ENCODE measurements at regions not wholly inside any gene's neighbourhood (a gene's known extent, or its start where the extent isn't known, plus 50 kb on each side); places are given as distances from the start of the nearest gene placed in this dataset.
A peak's percentile ranks its signal among the peaks of the same experiment; 100 is the strongest.

DNA sequence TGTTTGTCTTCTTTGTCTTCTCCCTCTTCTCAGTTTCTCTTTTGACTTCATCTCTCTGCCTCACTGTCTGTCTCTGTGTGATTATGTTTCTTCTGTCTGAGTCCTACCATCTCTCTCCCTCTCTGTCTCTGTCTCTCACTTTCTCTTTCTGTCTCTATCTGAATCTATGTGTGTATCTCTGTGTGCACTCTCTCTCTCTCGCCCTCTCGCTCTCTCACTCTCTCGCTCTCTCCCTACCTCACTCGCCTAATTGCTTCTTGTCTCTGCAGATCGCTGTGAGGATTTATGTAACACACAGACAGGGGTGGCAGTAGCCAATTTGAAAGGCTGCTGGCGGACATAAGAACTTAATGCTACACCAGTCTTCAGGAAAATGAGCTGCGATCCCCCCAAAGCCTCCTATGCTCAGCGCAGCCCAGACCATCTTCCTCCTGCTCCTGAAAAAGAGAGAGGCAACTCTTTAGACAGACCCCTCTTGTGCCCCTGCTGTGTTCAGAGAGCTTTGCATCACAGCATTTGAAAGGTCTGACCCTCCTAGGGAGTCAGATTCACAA lies 140.9 kb downstream of the CCT6B start:
- H3K9me3 Mint-ChIP-seq = peaks cover 0 to 5% (median 0%) of the 10 kb centered on the region in 8 donors
- intact Hi-C loops (cut with micrococcal nuclease) = no loop called here
- POLR2A ChIA-PET (ENCODE audit: partially characterized antibody) = no interaction called here
- no peaks in the 10 kb centered on the region for H3K4me1 ChIP-seq (ENCODE audit: insufficient read depth, low read length)
- peaks cover 3 to 11% of the 10 kb centered on the region in 2 donors for H3K27me3 Mint-ChIP-seq
- DNase-seq = no peak
- H3K36me3 ChIP-seq (ENCODE audit: insufficient read depth, low read length) = no peaks in the 10 kb centered on the region
- CTCF ChIA-PET (ENCODE audit: partially characterized antibody) = no interaction called here
- no peak overlapping the region for H3K4me3 ChIP-seq (ENCODE audit: low read length in 2 of 2)
- no peaks in the 10 kb centered on the region for H3K9me3 ChIP-seq (ENCODE audit: control insufficient read depth in 1 of 2, low read length in 2 of 2)
- peak overlapping the region in 1 of 8 donors; percentile 23 for H3K4me3 Mint-ChIP-seq
- peaks cover 0 to 7% (median 6%) of the 10 kb centered on the region in 4 donors for H3K4me1 Mint-ChIP-seq
- no peak overlapping the region for H3K27ac ChIP-seq (ENCODE audit: low read depth, low read length)
- no peaks in the 10 kb centered on the region for H3K27me3 ChIP-seq (ENCODE audit: insufficient read depth, low read length)
- peak overlapping the region in 2 of 7 donors; percentile 1 to 15 for H3K27ac Mint-ChIP-seq
- no peaks in the 10 kb centered on the region for H3K36me3 Mint-ChIP-seq

DNA sequence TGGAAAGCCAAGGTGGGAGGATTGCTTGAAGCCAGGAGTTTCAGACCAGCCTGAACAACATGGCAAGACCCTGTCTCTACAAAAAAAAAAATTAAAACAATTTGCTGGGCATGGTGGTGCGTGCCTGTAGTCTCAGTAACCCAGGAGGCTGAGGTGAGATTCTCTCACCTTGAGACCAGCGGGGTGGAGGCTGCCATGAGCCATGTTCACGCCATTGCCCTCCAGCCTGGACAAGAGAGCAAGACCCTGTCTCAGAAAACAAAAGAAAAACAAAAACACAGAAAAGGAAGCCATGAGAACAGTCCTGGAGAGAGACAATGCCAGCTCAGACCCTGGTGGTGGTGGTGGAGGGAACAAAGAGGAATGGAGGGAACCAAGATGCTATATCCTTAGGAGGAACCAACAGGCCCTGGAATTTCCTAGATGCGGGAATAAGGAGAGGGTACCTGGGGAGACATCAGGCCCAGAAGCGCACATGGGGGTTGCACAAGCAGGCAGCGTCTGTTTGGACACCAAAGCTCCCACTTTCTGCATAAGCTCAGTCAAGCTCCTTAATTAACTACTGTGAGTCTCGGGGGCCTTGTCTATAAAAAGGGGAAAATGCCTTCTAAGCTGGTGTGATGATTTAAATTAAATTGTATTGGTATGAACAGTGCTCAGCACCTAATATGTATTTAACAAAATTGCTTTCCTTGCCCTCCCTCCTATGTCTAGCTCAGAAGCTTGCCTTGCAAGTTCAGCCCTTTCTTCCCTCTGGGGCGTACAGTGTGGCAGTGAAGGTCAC lies 143.8 kb downstream of the CCT6B start:
- Mint-ChIP-seq H3K4me3 (no peak overlapping the region), H3K36me3 (no peaks in the 10 kb centered on the region), H3K27ac (peak overlapping the region in 1 of 7 donors; percentile 47), H3K4me1 (peaks cover 0 to 7% (median 6%) of the 10 kb centered on the region in 4 donors), H3K9me3 (no peaks in the 10 kb centered on the region), H3K27me3 (peaks cover 3 to 7% of the 10 kb centered on the region in 2 donors)
- H3K27ac ChIP-seq (ENCODE audit: low read depth, low read length) = no peak overlapping the region
- H3K36me3 ChIP-seq (ENCODE audit: insufficient read depth, low read length) = no peaks in the 10 kb centered on the region
- H3K4me3 ChIP-seq (ENCODE audit: low read length in 2 of 2) = no peak overlapping the region
- H3K4me1 ChIP-seq (ENCODE audit: insufficient read depth, low read length) = no peaks in the 10 kb centered on the region
- no peaks in the 10 kb centered on the region for H3K9me3 ChIP-seq (ENCODE audit: control insufficient read depth in 1 of 2, low read length in 2 of 2)
- CTCF ChIA-PET (ENCODE audit: partially characterized antibody) = no interaction called here
- intact Hi-C loops (cut with micrococcal nuclease) = no loop called here
- no peak for DNase-seq
- no peaks in the 10 kb centered on the region for H3K27me3 ChIP-seq (ENCODE audit: insufficient read depth, low read length)
- POLR2A ChIA-PET (ENCODE audit: partially characterized antibody) = no interaction called here

DNA sequence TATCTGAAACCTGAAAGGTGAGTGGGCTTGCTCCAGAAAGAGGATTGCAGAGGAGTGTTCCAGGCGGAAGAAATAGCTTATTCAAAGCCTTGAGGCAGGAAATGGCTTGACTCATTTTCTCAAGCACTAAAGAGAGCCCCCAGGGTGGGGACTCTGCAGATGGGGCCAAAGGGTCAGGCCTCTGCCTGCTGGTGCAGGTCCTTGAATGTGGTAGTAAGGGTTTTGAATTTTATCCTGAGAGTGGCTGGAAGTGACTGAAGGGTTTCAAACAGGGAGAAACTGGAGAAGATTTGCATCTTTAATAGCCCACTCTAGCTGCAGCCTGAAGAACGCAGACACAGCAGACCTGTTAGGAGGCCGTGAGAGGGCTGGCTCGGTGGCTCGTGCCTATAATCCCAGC lies 144.4 kb downstream of the CCT6B start:
- intact Hi-C loops (cut with micrococcal nuclease) = no loop called here
- Mint-ChIP-seq H3K27ac (no peak overlapping the region), H3K9me3 (no peaks in the 10 kb centered on the region), H3K4me1 (peaks cover 0 to 7% (median 6%) of the 10 kb centered on the region in 4 donors), H3K36me3 (no peaks in the 10 kb centered on the region), H3K4me3 (no peak overlapping the region), H3K27me3 (peaks cover 3 to 7% of the 10 kb centered on the region in 2 donors)
- H3K4me3 ChIP-seq (ENCODE audit: low read length in 2 of 2) = no peak overlapping the region
- ChIA-PET POLR2A (ENCODE audit: partially characterized antibody) (no interaction called here), CTCF (ENCODE audit: partially characterized antibody) (no interaction called here)
- no peak for DNase-seq
- no peaks in the 10 kb centered on the region for H3K9me3 ChIP-seq (ENCODE audit: control insufficient read depth in 1 of 2, low read length in 2 of 2)
- no peaks in the 10 kb centered on the region for H3K27me3 ChIP-seq (ENCODE audit: insufficient read depth, low read length)
- H3K4me1 ChIP-seq (ENCODE audit: insufficient read depth, low read length) = no peaks in the 10 kb centered on the region
- no peaks in the 10 kb centered on the region for H3K36me3 ChIP-seq (ENCODE audit: insufficient read depth, low read length)
- no peak overlapping the region for H3K27ac ChIP-seq (ENCODE audit: low read depth, low read length)

DNA sequence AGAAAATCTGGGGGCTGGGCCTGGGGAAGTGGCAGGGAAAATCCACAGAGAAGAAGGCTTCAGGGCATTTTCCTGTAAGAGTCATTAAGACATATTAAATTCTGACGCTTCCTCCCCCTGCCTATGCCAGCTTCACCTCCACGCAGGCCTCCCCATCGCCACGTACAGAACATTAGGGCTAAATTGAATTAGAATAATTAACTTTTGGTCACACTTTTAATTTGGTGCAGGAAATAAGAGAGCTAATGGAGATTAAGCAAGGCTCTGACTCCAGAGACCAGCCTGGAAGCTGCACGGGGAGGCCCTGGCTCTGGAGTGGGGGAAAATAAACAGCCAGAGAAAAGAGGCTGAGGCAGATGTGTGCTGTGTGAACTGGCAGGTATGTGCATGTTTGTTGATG lies 148.0 kb downstream of the CCT6B start:
- no peaks in the 10 kb centered on the region for H3K9me3 ChIP-seq (ENCODE audit: control insufficient read depth in 1 of 2, low read length in 2 of 2)
- H3K36me3 ChIP-seq (ENCODE audit: insufficient read depth, low read length) = no peaks in the 10 kb centered on the region
- H3K27me3 ChIP-seq (ENCODE audit: insufficient read depth, low read length) = no peaks in the 10 kb centered on the region
- Mint-ChIP-seq H3K36me3 (no peaks in the 10 kb centered on the region), H3K27me3 (peaks cover 0 to 5% of the 10 kb centered on the region in 2 donors), H3K27ac (no peak overlapping the region), H3K4me1 (no peaks in the 10 kb centered on the region), H3K4me3 (no peak overlapping the region), H3K9me3 (no peaks in the 10 kb centered on the region)
- intact Hi-C loops (cut with micrococcal nuclease) = no loop called here
- no peak for DNase-seq
- ChIA-PET CTCF (ENCODE audit: partially characterized antibody) (no interaction called here), POLR2A (ENCODE audit: partially characterized antibody) (no interaction called here)
- H3K4me1 ChIP-seq (ENCODE audit: insufficient read depth, low read length) = no peaks in the 10 kb centered on the region
- no peak overlapping the region for H3K27ac ChIP-seq (ENCODE audit: low read depth, low read length)
- H3K4me3 ChIP-seq (ENCODE audit: low read length in 2 of 2) = no peak overlapping the region

DNA sequence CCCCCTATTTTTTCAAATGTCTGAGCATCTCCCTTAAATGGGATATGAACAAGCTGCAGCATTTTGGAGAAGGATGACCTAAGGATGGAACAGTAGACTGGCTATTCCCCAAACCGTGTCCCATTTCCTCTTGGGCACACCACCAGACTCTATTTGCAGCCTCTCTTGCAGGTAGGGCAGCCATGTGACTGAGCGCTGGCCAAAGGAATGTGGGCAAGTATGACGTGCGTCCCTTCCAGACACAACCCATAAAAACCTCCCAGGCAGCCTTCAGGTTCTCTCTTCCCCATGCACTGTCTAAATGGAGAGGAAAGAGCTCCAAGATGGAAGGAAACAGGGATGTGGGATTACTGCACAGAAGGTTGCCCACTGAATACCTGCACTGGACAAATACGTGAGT lies 149.7 kb downstream of the CCT6B start:
- DNase-seq = no peak
- no peaks in the 10 kb centered on the region for H3K9me3 ChIP-seq (ENCODE audit: control insufficient read depth in 1 of 2, low read length in 2 of 2)
- H3K27ac ChIP-seq (ENCODE audit: low read depth, low read length) = no peak overlapping the region
- H3K36me3 Mint-ChIP-seq = no peaks in the 10 kb centered on the region
- ChIA-PET POLR2A (ENCODE audit: partially characterized antibody) (no interaction called here), CTCF (ENCODE audit: partially characterized antibody) (no interaction called here)
- no peaks in the 10 kb centered on the region for H3K4me1 ChIP-seq (ENCODE audit: insufficient read depth, low read length)
- no peaks in the 10 kb centered on the region for H3K36me3 ChIP-seq (ENCODE audit: insufficient read depth, low read length)
- H3K27me3 ChIP-seq (ENCODE audit: insufficient read depth, low read length) = no peaks in the 10 kb centered on the region
- intact Hi-C loops (cut with micrococcal nuclease) = no loop called here
- H3K27ac Mint-ChIP-seq = no peak overlapping the region
- H3K4me3 Mint-ChIP-seq = no peak overlapping the region
- H3K9me3 Mint-ChIP-seq = no peaks in the 10 kb centered on the region
- H3K27me3 Mint-ChIP-seq = peaks cover 3 to 8% of the 10 kb centered on the region in 2 donors
- H3K4me1 Mint-ChIP-seq = no peaks in the 10 kb centered on the region
- H3K4me3 ChIP-seq (ENCODE audit: low read length in 2 of 2) = no peak overlapping the region

DNA sequence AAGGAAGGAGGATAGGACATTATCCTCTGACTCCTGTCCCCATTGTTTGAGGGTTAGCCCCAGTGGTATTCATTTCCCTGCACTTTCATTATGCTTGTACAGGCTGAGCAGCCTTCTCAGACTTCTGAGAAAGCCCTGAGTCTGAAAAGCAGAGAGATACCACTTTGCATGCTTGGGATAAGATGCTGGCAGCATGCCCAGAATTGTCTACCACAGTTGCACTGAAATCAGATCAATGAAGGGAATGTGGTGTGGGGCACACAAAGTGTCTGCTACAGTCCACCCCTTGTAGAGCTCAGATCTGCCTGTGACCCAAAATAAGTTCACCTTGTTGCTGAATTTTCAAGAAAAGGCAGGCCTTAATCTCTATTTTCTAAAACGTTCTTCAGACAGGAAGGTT lies 160.6 kb downstream of the CCT6B start:
- Mint-ChIP-seq H3K27ac (no peak overlapping the region), H3K27me3 (peaks cover 11 to 17% of the 10 kb centered on the region in 2 donors), H3K4me1 (no peaks in the 10 kb centered on the region), H3K36me3 (no peaks in the 10 kb centered on the region), H3K4me3 (no peak overlapping the region), H3K9me3 (peaks cover 0 to 17% (median 5%) of the 10 kb centered on the region in 8 donors)
- no peaks in the 10 kb centered on the region for H3K36me3 ChIP-seq (ENCODE audit: insufficient read depth, low read length)
- no peak overlapping the region for H3K27ac ChIP-seq (ENCODE audit: low read depth, low read length)
- no peak for DNase-seq
- no peak overlapping the region for H3K4me3 ChIP-seq (ENCODE audit: low read length in 2 of 2)
- intact Hi-C loops (cut with micrococcal nuclease) = no loop called here
- no peaks in the 10 kb centered on the region for H3K27me3 ChIP-seq (ENCODE audit: insufficient read depth, low read length)
- POLR2A ChIA-PET (ENCODE audit: partially characterized antibody) = no interaction called here
- CTCF ChIA-PET (ENCODE audit: partially characterized antibody) = no interaction called here
- no peaks in the 10 kb centered on the region for H3K4me1 ChIP-seq (ENCODE audit: insufficient read depth, low read length)
- no peaks in the 10 kb centered on the region for H3K9me3 ChIP-seq (ENCODE audit: control insufficient read depth in 1 of 2, low read length in 2 of 2)

DNA sequence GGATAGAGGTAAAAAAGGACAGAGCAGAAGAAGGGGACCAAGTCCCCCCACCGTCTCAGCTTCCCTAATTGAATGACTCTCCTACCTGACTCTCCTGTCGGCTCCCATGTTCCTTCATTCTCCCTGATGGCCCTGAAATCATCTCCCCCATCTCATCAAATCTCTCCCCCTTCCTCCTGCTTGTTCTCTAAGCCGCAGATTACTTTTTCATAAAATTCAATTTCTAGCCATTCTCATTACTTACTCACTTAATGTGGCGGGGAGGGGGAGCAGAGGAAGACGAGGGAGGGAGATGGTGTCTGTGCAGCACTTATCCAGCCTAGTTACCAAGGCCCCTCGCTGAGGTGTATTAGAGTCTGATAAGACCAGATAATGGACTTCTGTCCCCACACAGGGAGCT lies 161.5 kb downstream of the CCT6B start:
- POLR2A ChIA-PET (ENCODE audit: partially characterized antibody) = no interaction called here

More for the DNA sequence above, 161.5 kb downstream of the CCT6B start:
- H3K4me1 ChIP-seq (ENCODE audit: insufficient read depth, low read length) = no peaks in the 10 kb centered on the region
- no peaks in the 10 kb centered on the region for H3K9me3 ChIP-seq (ENCODE audit: control insufficient read depth in 1 of 2, low read length in 2 of 2)
- intact Hi-C loops (cut with micrococcal nuclease) = no loop called here
- no peak overlapping the region for H3K27ac ChIP-seq (ENCODE audit: low read depth, low read length)
- no peak for DNase-seq
- no peaks in the 10 kb centered on the region for H3K36me3 Mint-ChIP-seq
- no peak overlapping the region for H3K27ac Mint-ChIP-seq
- H3K27me3 Mint-ChIP-seq = peaks cover 11 to 13% of the 10 kb centered on the region in 2 donors
- no peaks in the 10 kb centered on the region for H3K27me3 ChIP-seq (ENCODE audit: insufficient read depth, low read length)
- no peak overlapping the region for H3K4me3 ChIP-seq (ENCODE audit: low read length in 2 of 2)
- no peak overlapping the region for H3K4me3 Mint-ChIP-seq
- no peaks in the 10 kb centered on the region for H3K36me3 ChIP-seq (ENCODE audit: insufficient read depth, low read length)
- H3K9me3 Mint-ChIP-seq = peaks cover 0 to 17% (median 5%) of the 10 kb centered on the region in 8 donors
- H3K4me1 Mint-ChIP-seq = no peaks in the 10 kb centered on the region
- CTCF ChIA-PET (ENCODE audit: partially characterized antibody) = no interaction called here

Data from CD4-positive, alpha-beta memory T cell (primary cell).